ENCODE measurements at regions not wholly inside any gene's neighbourhood (a gene's known extent, or its start where the extent isn't known, plus 50 kb on each side); places are given as distances from the start of the nearest gene placed in this dataset.
A peak's percentile ranks its signal among the peaks of the same experiment; 100 is the strongest.

DNA sequence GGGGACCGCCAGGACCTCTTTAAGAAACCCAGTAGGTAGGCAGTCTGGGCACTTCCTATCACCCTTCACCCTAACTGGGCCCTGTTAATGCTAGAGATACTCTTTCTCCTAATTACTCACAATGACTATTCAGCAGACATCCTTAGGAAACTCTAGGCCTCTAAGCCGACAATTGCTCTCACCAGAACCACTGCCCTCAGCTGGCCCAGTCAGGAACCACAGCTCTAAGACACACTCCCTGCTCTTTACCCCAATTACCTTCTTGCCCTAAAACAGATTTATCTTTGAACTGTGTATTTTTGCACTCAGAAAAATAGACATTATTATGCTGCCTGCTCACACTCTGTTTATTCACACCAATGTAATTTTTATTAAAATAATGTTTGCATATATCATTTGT lies 432.6 kb upstream of the SLC30A5 start:
- Histone ChIP-seq H3K27ac (ENCODE audit: poor library complexity, severe bottlenecking) (no peak overlapping the region), H3K36me3 (ENCODE audit: low read depth) (no peaks in the 10 kb centered on the region), H3K27me3 (ENCODE audit: insufficient read depth, poor library complexity, severe bottlenecking) (no peaks in the 10 kb centered on the region), H3K4me1 (ENCODE audit: insufficient read depth, poor library complexity, severe bottlenecking) (no peaks in the 10 kb centered on the region), H3K9me3 (ENCODE audit: severe bottlenecking) (no peaks in the 10 kb centered on the region), H3K4me3 (ENCODE audit: severe bottlenecking) (no peak overlapping the region)
- peak; percentile 45; the same call in 1 of the 3 replicates for ATAC-seq (ENCODE audit: low read depth)
- no peak for DNase-seq (ENCODE audit: low spot score)
- TF ChIP-seq, protein P1, sequence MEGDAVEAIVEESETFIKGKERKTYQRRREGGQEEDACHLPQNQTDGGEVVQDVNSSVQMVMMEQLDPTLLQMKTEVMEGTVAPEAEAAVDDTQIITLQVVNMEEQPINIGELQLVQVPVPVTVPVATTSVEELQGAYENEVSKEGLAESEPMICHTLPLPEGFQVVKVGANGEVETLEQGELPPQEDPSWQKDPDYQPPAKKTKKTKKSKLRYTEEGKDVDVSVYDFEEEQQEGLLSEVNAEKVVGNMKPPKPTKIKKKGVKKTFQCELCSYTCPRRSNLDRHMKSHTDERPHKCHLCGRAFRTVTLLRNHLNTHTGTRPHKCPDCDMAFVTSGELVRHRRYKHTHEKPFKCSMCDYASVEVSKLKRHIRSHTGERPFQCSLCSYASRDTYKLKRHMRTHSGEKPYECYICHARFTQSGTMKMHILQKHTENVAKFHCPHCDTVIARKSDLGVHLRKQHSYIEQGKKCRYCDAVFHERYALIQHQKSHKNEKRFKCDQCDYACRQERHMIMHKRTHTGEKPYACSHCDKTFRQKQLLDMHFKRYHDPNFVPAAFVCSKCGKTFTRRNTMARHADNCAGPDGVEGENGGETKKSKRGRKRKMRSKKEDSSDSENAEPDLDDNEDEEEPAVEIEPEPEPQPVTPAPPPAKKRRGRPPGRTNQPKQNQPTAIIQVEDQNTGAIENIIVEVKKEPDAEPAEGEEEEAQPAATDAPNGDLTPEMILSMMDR (IDR thresholded peaks at IDR 0.05; ENCODE audit: poor library complexity, severe bottlenecking), result peak; percentile 41

DNA sequence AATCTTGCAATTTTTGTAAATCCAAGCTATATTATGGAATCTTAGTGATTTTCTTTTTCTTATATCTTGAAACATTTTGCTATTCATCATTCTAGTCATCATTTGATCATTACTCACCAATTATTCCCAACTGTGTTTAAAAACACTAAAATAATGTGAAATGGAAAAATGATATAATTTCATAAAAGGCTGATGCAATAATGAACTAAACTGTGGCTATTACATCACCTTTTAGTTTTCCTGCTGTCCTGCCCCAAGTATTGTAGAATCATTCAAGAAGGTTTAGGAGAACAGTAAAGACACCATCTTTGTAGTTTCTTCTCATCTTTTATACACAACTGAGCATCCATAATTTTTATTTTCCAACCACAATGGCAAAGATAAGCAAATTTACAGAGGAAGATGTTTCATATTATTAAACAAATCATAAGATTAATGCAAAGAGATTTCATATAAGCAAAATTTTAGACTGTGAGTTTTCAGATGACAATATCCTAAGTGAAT lies 431.0 kb upstream of the SLC30A5 start:
- H3K36me3 ChIP-seq (ENCODE audit: low read depth), result no peaks in the 10 kb centered on the region
- TF ChIP-seq, protein P1 (IDR thresholded peaks at IDR 0.05; ENCODE audit: poor library complexity, severe bottlenecking), result no peak
- no peak overlapping the region for H3K27ac ChIP-seq (ENCODE audit: poor library complexity, severe bottlenecking)
- H3K27me3 ChIP-seq (ENCODE audit: insufficient read depth, poor library complexity, severe bottlenecking), result no peaks in the 10 kb centered on the region
- H3K4me3 ChIP-seq (ENCODE audit: severe bottlenecking), result no peak overlapping the region
- no peak for ATAC-seq (ENCODE audit: low read depth)
- DNase-seq (ENCODE audit: low spot score), result no peak
- H3K4me1 ChIP-seq (ENCODE audit: insufficient read depth, poor library complexity, severe bottlenecking), result no peaks in the 10 kb centered on the region
- H3K9me3 ChIP-seq (ENCODE audit: severe bottlenecking), result no peaks in the 10 kb centered on the region

DNA sequence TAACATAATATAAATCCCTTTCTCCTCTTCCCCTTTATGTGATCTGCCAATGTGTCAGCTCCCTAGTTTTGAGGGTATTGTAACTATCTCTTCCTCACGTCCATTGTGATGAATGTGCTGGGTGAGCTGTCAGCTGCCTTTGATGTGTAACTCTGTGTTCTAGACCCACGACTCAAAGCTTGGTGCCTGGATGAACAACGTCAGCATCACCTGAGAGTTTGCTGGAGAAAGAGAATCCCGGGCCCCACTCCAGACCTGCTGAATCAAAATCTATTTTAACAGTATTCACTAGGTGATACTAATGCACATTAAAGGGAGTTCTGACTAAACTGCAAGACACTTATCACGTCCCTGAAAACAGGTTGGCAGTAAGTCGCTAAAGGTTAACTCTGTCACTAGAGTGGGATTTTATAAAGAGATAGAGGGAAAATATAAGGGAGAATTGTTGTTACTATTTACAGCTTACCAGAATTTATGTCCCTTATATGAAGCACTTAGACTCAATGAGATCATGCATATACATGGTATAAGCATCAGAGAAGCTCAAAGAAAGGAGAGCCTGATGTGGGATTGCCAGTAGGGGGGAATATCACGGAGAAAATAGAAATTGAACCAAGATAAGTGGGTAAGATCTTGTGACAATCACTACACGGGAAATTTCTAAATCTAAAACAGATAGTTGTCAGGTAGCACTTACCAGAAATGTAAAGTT lies 423.8 kb upstream of the SLC30A5 start:
- DNase-seq (ENCODE audit: low spot score) (no peak), ATAC-seq (ENCODE audit: low read depth) (no peak)
- Histone ChIP-seq H3K27ac (ENCODE audit: poor library complexity, severe bottlenecking) (no peak overlapping the region), H3K4me1 (ENCODE audit: insufficient read depth, poor library complexity, severe bottlenecking) (no peaks in the 10 kb centered on the region), H3K36me3 (ENCODE audit: low read depth) (no peaks in the 10 kb centered on the region), H3K4me3 (ENCODE audit: severe bottlenecking) (no peak overlapping the region), H3K27me3 (ENCODE audit: insufficient read depth, poor library complexity, severe bottlenecking) (no peaks in the 10 kb centered on the region), H3K9me3 (ENCODE audit: severe bottlenecking) (no peaks in the 10 kb centered on the region)
- TF ChIP-seq, protein P1 (IDR thresholded peaks at IDR 0.05; ENCODE audit: poor library complexity, severe bottlenecking), result no peak

DNA sequence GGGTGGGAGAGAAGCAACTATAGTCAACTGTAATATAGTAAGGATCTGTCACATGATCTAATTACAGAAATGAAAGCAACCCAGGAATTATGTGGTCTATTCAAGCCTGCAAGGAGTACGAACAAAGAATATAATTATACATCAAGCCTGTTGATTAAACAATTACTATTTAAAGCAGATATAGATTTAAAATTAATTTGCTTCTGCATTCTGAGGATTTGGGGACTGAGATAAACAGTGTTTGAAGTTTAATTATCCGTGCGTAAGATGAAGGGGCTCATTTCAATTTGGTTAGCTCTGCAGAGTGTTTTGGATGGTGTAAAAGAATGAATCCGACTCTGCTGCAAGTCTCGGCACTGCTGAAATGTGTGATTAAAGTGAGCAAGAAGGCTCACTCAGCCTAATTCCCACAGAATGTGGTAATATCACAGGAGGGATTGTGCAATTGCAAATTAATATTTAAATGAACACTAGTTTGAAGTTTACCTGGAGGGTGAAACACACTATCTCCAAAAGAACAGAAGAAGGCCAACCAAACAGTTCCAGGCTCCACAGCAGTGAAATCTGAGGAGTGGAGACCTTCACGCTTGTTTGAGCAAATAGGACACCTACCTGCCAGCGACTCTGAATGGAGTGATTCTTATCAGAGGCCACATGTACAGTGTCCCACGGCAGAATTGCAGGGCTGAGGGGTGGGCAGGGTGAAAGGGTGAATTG lies 420.6 kb upstream of the SLC30A5 start:
- TF ChIP-seq, protein P1 (IDR thresholded peaks at IDR 0.05; ENCODE audit: poor library complexity, severe bottlenecking), result no peak
- Histone ChIP-seq H3K4me3 (ENCODE audit: severe bottlenecking) (no peak overlapping the region), H3K27ac (ENCODE audit: poor library complexity, severe bottlenecking) (no peak overlapping the region), H3K9me3 (ENCODE audit: severe bottlenecking) (no peaks in the 10 kb centered on the region), H3K27me3 (ENCODE audit: insufficient read depth, poor library complexity, severe bottlenecking) (no peaks in the 10 kb centered on the region), H3K4me1 (ENCODE audit: insufficient read depth, poor library complexity, severe bottlenecking) (no peaks in the 10 kb centered on the region), H3K36me3 (ENCODE audit: low read depth) (no peaks in the 10 kb centered on the region)
- DNase-seq (ENCODE audit: low spot score) (no peak), ATAC-seq (ENCODE audit: low read depth) (no peak)

DNA sequence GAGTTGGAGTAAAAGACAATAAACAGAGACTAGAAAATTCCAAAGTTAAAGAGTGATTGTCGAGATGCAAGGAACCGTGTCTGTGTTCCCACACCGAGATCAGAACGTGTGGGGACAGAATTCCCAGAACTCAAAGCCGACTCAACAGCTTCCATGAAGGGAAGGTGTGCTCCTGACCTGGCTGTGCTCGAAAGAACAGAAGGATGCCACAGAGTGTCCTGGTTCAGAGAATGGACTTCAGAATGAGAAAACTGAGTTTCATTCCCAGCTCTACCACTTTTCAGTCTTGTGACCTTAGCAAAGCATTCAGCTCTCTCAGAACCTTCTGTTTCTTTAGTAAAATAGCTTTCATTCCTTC lies 420.0 kb upstream of the SLC30A5 start:
- H3K27ac ChIP-seq (ENCODE audit: poor library complexity, severe bottlenecking), result no peak overlapping the region
- DNase-seq (ENCODE audit: low spot score) (no peak), ATAC-seq (ENCODE audit: low read depth) (no peak)
- H3K27me3 ChIP-seq (ENCODE audit: insufficient read depth, poor library complexity, severe bottlenecking), result no peaks in the 10 kb centered on the region
- TF ChIP-seq, protein P1 (IDR thresholded peaks at IDR 0.05; ENCODE audit: poor library complexity, severe bottlenecking), result no peak
- H3K4me1 ChIP-seq (ENCODE audit: insufficient read depth, poor library complexity, severe bottlenecking), result no peaks in the 10 kb centered on the region
- no peaks in the 10 kb centered on the region for H3K9me3 ChIP-seq (ENCODE audit: severe bottlenecking)
- H3K4me3 ChIP-seq (ENCODE audit: severe bottlenecking), result no peak overlapping the region
- H3K36me3 ChIP-seq (ENCODE audit: low read depth), result no peaks in the 10 kb centered on the region
